IMR-90 (cell line): ENCODE measurements at regions not wholly inside any gene's neighbourhood (a gene's known extent, or its start where the extent isn't known, plus 50 kb on each side); places are given as distances from the start of the nearest gene placed in this dataset.

ENCODE experiments used
- BHLHE40 ChIP-seq: fragments of 150-350 bp; IDR thresholded peaks from 2 replicates; pipeline ENCODE4 v1.6.1; 2016; ENCODE audit warnings: mild to moderate bottlenecking, low read depth, low read length
- CEBPB ChIP-seq: IDR thresholded peaks from 2 replicates; pipeline ENCODE4 v1.6.1; 2012; ENCODE audit warnings: low read depth, low read length, improper control_type of control experiment
- CTCF ChIP-seq: conservative IDR thresholded peaks from 2 replicates; pipeline ENCODE4 v1.5.1; 2012; ENCODE audit warnings: mild to moderate bottlenecking, low read depth, low read length, improper control_type of control experiment
- MAZ ChIP-seq: IDR thresholded peaks from 2 replicates; pipeline ENCODE4 v1.6.1; 2012; ENCODE audit warnings: low read depth, mild to moderate bottlenecking, low read length, improper control_type of control experiment, moderate library complexity, borderline replicate concordance
- POLR2A ChIP-seq: IDR thresholded peaks from 2 replicates; pipeline ENCODE4 v1.6.1; 2012; ENCODE audit warnings: mild to moderate bottlenecking, low read depth, low read length
- RAD21 ChIP-seq: IDR thresholded peaks from 2 replicates; pipeline ENCODE4 v1.6.1; 2012; ENCODE audit warnings: low read length, improper control_type of control experiment
- RCOR1 ChIP-seq: IDR thresholded peaks from 2 replicates; pipeline ENCODE4 v1.6.1; 2012; ENCODE audit warnings: mild to moderate bottlenecking, low read length, improper control_type of control experiment; ENCODE audit not compliant: insufficient replicate concordance

GRCh38 chr12:98402671-98403070, 112.7 kb upstream of the TMPO start:
- no peak for TF ChIP-seq CTCF
- TF ChIP-seq POLR2A: no peak
- TF ChIP-seq RAD21: no peak
- TF ChIP-seq CEBPB: no peak
- no peak for TF ChIP-seq MAZ
- TF ChIP-seq BHLHE40: no peak
- TF ChIP-seq RCOR1: no peak
